SH-SY5Y (cell line): ENCODE measurements at regions not wholly inside any gene's neighbourhood (a gene's known extent, or its start where the extent isn't known, plus 50 kb on each side); places are given as distances from the start of the nearest gene placed in this dataset.

Source experiments
- GATA2 ChIP-seq: IDR thresholded peaks from 2 replicates; pipeline ENCODE4 v1.6.1; 2011; ENCODE audit warnings: mild to moderate bottlenecking, low read depth, low read length
- GATA3 ChIP-seq: IDR thresholded peaks from 2 replicates; pipeline ENCODE4 v1.6.1; 2011; ENCODE audit warnings: low read depth, mild to moderate bottlenecking, low read length, moderate library complexity

DNA sequence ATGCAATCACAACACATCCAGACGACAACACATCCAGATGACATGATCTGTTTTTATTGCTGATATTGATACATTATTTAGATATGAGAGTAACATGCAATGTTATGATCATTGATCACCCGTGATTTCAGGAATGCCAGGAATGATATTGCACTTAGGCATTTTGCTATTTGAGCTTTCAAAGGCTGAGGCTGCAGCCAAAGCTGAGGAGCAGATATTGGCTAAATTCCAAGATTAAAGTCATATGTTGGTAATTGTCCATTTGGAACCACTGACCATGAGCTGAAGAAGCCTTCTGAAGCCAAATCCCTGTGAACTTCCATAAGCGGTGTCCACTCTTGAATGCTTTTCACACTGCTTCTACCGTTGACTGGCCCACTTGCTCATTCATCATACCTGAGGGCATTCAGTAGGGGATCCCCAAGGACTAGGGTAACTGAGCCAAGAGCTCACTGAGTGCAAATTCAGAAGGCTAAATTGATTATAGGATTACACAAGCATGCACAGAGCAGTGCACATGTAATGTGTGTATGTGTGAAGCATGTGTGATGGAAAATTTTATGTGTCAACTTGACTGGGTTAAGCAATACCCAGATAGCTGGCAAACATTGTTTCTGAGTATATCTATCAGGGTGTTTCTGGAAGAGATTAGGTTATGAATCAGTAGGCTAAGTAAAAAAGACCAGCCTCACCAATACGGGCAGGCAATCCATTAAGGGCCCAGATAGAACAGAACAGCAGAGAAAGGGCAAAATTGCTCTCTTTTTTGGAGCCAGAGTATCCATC, 92.1 kb upstream of the PLAAT1 start:
- TF ChIP-seq GATA2 (no peak), GATA3 (no peak)
